ENCODE measurements at regions not wholly inside any gene's neighbourhood (a gene's known extent, or its start where the extent isn't known, plus 50 kb on each side); places are given as distances from the start of the nearest gene placed in this dataset.
"Not testable (repeated sequence)": the region's sequence is repeated elsewhere in the genome, so short reads cannot be mapped to it uniquely, and the experiment has no call there.

GRCh38 chr1:178599745-178600144 is 86.8 kb downstream of the TEX35 start:
- no peak for DNase-seq
- in situ Hi-C loops (cut with MboI; ENCODE audit: low pct_unique_long_range_greater_than_20kb, low sequenced_read_pairs) = no loop called here

DNA sequence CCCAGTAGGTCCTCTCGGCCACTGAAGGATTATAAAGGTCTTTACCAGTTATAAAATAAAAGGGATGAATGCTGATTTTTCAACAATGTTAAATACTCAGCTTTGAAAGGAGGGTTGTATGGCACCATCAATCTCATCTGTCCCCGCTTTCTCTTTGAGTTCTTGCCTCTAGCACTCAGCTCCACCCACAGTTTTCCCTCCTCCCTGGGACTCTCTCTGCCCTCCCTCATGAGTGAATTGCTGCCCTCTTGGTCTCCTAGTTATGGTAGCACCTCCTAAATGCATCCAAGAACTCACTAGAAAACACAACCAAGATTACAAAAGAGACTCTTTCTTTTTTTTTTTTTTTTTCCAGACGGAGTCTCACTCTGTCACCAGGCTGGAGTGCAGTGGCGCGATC is 91.0 kb downstream of the TEX35 start:
- DNase-seq = no peak
- in situ Hi-C loops (cut with MboI; ENCODE audit: low pct_unique_long_range_greater_than_20kb, low sequenced_read_pairs) = no loop called here

- in situ Hi-C loops (cut with MboI; ENCODE audit: low pct_unique_long_range_greater_than_20kb, low sequenced_read_pairs) = no loop called here
- DNase-seq = no peak
These were observed 93.9 kb downstream of the TEX35 start for GRCh38 chr1:178606839-178607238.

GRCh38 chr1:178607718-178608408 is 95.0 kb downstream of the TEX35 start:
- in situ Hi-C loops (cut with MboI; ENCODE audit: low pct_unique_long_range_greater_than_20kb, low sequenced_read_pairs) = no loop called here
- no peak for DNase-seq

DNA sequence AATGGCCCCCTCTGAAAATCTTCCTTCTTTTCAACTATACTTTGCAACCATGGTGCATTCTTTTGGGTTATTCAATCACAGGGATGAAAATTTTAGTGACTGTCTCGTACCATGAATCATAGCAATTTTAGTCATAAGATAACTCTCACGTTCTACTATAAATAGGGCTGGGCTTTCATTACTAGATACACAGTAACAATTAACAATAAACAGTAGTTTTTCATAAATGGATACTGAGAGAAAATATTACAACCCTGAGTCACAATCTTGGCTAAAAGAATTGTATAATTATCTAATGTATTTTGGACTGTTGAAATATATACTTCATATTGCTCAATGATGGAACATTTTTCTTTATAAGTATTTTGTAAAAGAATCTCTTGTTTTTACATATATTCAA is 96.1 kb downstream of the TEX35 start:
- in situ Hi-C loops (cut with MboI; ENCODE audit: low pct_unique_long_range_greater_than_20kb, low sequenced_read_pairs) = no loop called here
- DNase-seq = no peak

GRCh38 chr1:178610690-178611410 is 97.9 kb downstream of the TEX35 start:
- DNase-seq; in situ Hi-C loops (cut with MboI; ENCODE audit: low pct_unique_long_range_greater_than_20kb, low sequenced_read_pairs): not testable (repeated sequence)

DNA sequence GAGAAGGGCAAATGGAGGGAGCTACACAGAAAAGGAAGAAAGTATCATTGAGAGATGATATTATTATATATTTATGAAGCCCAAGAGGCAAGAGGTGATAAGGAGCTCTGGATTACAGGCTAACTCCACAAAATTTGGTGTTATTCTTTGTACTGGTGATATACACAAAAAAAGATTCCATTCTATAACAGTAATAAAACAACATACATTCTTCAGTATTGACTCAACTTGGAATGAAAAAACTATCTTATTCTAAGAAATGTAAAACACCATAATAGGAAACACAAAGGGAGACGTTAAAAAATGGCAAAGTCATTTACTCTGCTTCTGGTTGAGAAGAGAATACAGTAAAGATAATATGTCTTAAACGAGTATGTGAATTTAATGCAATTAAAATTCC is 99.4 kb downstream of the TEX35 start:
- in situ Hi-C loops (cut with MboI; ENCODE audit: low pct_unique_long_range_greater_than_20kb, low sequenced_read_pairs) = no loop called here
- DNase-seq = no peak

- no peak for DNase-seq
- in situ Hi-C loops (cut with MboI; ENCODE audit: low pct_unique_long_range_greater_than_20kb, low sequenced_read_pairs) = no loop called here
These were observed 100.5 kb downstream of the TEX35 start for GRCh38 chr1:178613271-178613945.

- in situ Hi-C loops (cut with MboI; ENCODE audit: low pct_unique_long_range_greater_than_20kb, low sequenced_read_pairs) = no loop called here
These were observed 101.4 kb downstream of the TEX35 start for GRCh38 chr1:178614286-178614685.

GRCh38 chr1:178619042-178619927 is 105.8 kb upstream of the RALGPS2 start:
- no peak for DNase-seq
- in situ Hi-C loops (cut with MboI; ENCODE audit: low pct_unique_long_range_greater_than_20kb, low sequenced_read_pairs) = no loop called here

More at GRCh38 chr1:178614286-178614685, 101.4 kb downstream of the TEX35 start:
- DNase-seq = no peak

GRCh38 chr1:178620584-178621475 is 104.2 kb upstream of the RALGPS2 start:
- DNase-seq = no peak
- in situ Hi-C loops (cut with MboI; ENCODE audit: low pct_unique_long_range_greater_than_20kb, low sequenced_read_pairs) = no loop called here

GRCh38 chr1:178621822-178622221 is 103.2 kb upstream of the RALGPS2 start:
- DNase-seq = no peak
- in situ Hi-C loops (cut with MboI; ENCODE audit: low pct_unique_long_range_greater_than_20kb, low sequenced_read_pairs) = no loop called here

GRCh38 chr1:178625695-178626094 is 99.3 kb upstream of the RALGPS2 start:
- DNase-seq = no peak
- in situ Hi-C loops (cut with MboI; ENCODE audit: low pct_unique_long_range_greater_than_20kb, low sequenced_read_pairs) = no loop called here

- in situ Hi-C loops (cut with MboI; ENCODE audit: low pct_unique_long_range_greater_than_20kb, low sequenced_read_pairs) = no loop called here
These were observed 98.0 kb upstream of the RALGPS2 start for GRCh38 chr1:178627037-178627436.

DNA sequence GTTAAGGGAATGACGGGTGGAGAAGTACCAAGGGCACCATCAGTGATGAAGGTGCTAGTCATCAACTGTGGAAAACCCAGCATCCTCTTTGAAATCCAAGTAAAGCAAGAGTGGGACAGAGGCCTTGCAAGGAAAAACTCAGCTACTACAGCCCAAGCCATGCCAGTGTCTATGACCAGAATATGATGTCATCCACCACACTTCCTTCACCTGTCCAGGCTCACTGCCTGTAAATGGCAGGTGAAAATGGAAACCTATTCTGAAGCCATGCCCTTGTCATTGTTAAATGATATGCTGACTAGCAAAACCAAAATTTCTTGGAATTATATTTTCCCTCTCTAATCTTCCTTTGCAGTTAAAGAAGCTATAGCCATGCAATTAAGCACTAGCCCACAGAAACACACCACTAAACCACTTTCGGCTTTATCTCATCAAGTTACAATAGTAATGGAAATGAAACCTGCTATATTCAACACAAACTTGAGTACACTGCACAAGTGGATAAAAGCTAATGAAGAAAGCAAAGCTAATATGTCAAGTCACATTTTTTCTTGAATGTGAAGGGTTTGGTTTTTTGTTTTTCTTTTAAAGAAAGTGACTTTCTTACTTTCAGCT is 96.3 kb upstream of the RALGPS2 start:
- in situ Hi-C loops (cut with MboI; ENCODE audit: low pct_unique_long_range_greater_than_20kb, low sequenced_read_pairs) = no loop called here
- no peak for DNase-seq

More at GRCh38 chr1:178627037-178627436, 98.0 kb upstream of the RALGPS2 start:
- DNase-seq = no peak

DNA sequence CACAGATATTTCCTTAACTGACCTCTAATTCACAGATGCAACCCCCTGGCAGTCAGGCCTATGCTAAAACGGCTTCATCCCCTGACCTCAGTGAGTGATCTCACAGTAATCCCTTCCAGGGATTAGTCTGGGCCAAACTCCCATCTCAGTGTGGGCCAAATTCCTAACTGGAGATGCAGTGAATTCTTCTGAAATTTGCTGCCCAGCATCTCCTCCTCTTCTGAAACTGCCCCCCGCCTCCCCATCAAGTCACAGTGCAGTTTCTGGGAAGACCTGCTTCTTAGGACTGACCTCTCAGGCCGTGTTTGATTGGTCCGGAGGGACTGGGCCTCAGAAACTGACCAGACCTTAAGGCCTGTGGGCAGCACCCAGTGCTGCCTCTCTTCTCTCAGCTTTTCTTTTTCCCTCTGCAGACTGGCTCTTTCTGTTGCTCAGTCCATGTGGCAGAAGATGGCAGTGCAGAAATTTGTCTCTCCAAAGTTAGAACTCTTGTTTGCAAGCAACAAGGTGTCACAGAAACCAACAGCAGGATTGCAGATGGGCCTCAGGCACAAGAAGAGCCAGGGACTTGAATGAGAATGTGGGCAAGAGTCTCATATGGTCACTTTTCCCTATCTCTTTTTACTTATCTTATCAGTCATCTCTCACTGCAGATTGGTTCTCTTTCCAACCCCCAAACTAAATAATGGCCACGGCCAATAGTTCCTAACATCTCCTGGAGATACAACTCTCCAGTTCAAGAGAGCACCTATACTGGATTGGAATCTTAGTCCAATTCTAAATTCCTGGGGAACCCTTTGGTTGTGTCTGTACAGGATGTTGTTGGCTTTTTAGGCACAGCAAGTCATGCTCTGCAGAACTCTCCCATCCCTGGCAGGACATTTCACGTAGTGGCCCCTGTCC is 95.5 kb upstream of the RALGPS2 start:
- no peak for DNase-seq
- in situ Hi-C loops (cut with MboI; ENCODE audit: low pct_unique_long_range_greater_than_20kb, low sequenced_read_pairs) = no loop called here

DNA sequence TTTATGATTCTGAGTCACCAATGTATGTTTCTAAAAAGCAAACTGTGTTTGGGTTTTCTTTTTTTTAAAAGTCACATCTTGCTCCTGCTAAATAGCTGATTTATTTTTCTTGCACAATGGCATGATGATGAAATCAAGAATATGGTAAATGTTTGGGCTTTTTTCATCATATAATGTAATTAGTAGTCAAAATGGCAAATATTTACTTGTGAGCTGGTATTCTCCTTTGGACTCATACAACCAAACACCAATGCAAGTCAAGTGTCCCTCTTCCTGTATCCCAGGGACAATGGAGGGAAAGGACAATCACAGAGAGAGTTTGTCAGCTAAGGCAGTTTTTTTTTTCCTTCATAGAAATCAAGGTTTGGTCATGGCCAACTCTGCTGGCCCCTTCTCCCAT is 94.6 kb upstream of the RALGPS2 start:
- in situ Hi-C loops (cut with MboI; ENCODE audit: low pct_unique_long_range_greater_than_20kb, low sequenced_read_pairs) = no loop called here
- no peak for DNase-seq

Measured in KBM-7 (cell line).